H9 (cell line): ENCODE measurements at regions not wholly inside any gene's neighbourhood (a gene's known extent, or its start where the extent isn't known, plus 50 kb on each side); places are given as distances from the start of the nearest gene placed in this dataset.

ENCODE experiments used
- DNase-seq: peaks from one replicate; pipeline ENCODE4 v3.0.0-alpha.2; 2017
- H2AFZ ChIP-seq: one replicate; pipeline ENCODE4 v1.6.1; 2013; ENCODE audit warnings: mild to moderate bottlenecking, low read length, control low read depth, moderate library complexity
- H2AK5ac ChIP-seq: 2 replicates; pipeline ENCODE4 v1.6.1; 2013; ENCODE audit warnings: low read length, control low read depth, mixed read lengths; ENCODE audit not compliant: insufficient read length
- H2BK120ac ChIP-seq: one replicate; pipeline ENCODE4 v1.6.1; 2013; ENCODE audit warnings: low read depth, mild to moderate bottlenecking, low read length, control low read depth, inconsistent platforms; ENCODE audit not compliant: poor library complexity, severe bottlenecking
- H2BK12ac ChIP-seq: 2 replicates; pipeline ENCODE4 v1.6.1; 2013; ENCODE audit warnings: low read length, control low read depth, mixed read lengths, low read depth; ENCODE audit not compliant: insufficient read length
- H2BK15ac ChIP-seq: 2 replicates; pipeline ENCODE4 v1.6.1; 2013; ENCODE audit warnings: low read depth, low read length, control low read depth
- H2BK20ac ChIP-seq: one replicate; pipeline ENCODE4 v1.6.1; 2013; ENCODE audit warnings: low read depth, mild to moderate bottlenecking, low read length, control low read depth, inconsistent platforms; ENCODE audit not compliant: poor library complexity, severe bottlenecking
- H2BK5ac ChIP-seq: 2 replicates; pipeline ENCODE4 v1.6.1; 2013; ENCODE audit warnings: low read length, control low read depth, mixed read lengths; ENCODE audit not compliant: insufficient read length
- H3K14ac ChIP-seq: 2 replicates; pipeline ENCODE4 v1.6.1; 2013; ENCODE audit warnings: low read length, control low read depth; ENCODE audit not compliant: insufficient read depth
- H3K18ac ChIP-seq: 2 replicates; pipeline ENCODE4 v1.6.1; 2013; ENCODE audit warnings: low read depth, mild to moderate bottlenecking, mixed read lengths, low read length, control low read depth; ENCODE audit not compliant: insufficient read length
- H3K23ac ChIP-seq: 2 replicates; pipeline ENCODE4 v1.6.1; 2013; ENCODE audit warnings: low read length, control low read depth, mixed read lengths, low read depth; ENCODE audit not compliant: insufficient read length
- H3K23me2 ChIP-seq: 2 replicates; pipeline ENCODE4 v1.6.1; 2013; ENCODE audit warnings: low read depth, mild to moderate bottlenecking, mixed read lengths, low read length, control low read depth; ENCODE audit not compliant: insufficient read length, poor library complexity, severe bottlenecking
- H3K27ac ChIP-seq: 2 replicates; pipeline ENCODE4 v1.5.1; 2013; ENCODE audit warnings: low read length, control low read depth, mixed read lengths, low read depth; ENCODE audit not compliant: insufficient read length
- H3K27me3 ChIP-seq: 2 replicates; pipeline ENCODE4 v1.6.1; 2013; ENCODE audit warnings: low read length, control low read depth, inconsistent platforms; ENCODE audit not compliant: insufficient read depth
- H3K4ac ChIP-seq: 2 replicates; pipeline ENCODE4 v1.6.1; 2013; ENCODE audit warnings: low read depth, mild to moderate bottlenecking, control low read depth, inconsistent platforms, low read length, moderate library complexity
- H3K4me1 ChIP-seq: 2 replicates; pipeline ENCODE4 v1.6.1; 2013; ENCODE audit warnings: low read length, control low read depth, inconsistent platforms; ENCODE audit not compliant: insufficient read depth
- H3K4me2 ChIP-seq: 2 replicates; pipeline ENCODE4 v1.6.1; 2013; ENCODE audit warnings: low read length, control low read depth, mixed read lengths; ENCODE audit not compliant: insufficient read length, insufficient read depth
- H3K56ac ChIP-seq: 2 replicates; pipeline ENCODE4 v1.6.1; 2013; ENCODE audit warnings: low read depth, mild to moderate bottlenecking, mixed read lengths, low read length, control low read depth; ENCODE audit not compliant: insufficient read length
- H3K79me1 ChIP-seq: 2 replicates; pipeline ENCODE4 v1.6.1; 2013; ENCODE audit warnings: low read depth, mild to moderate bottlenecking, moderate library complexity, low read length, control low read depth, inconsistent platforms; ENCODE audit not compliant: insufficient read depth, poor library complexity, severe bottlenecking
- H3K79me2 ChIP-seq: 2 replicates; pipeline ENCODE4 v1.6.1; 2013; ENCODE audit warnings: low read length, control low read depth, inconsistent platforms; ENCODE audit not compliant: insufficient read depth
- H3K9ac ChIP-seq: 2 replicates; pipeline ENCODE4 v1.6.1; 2013; ENCODE audit warnings: low read length, control low read depth, mixed read lengths; ENCODE audit not compliant: insufficient read length; ENCODE audit errors: extremely low read depth
- H3K9me3 ChIP-seq: one replicate; pipeline ENCODE4 v1.6.1; 2013; ENCODE audit warnings: low read depth, low read length, inconsistent platforms; ENCODE audit not compliant: control insufficient read depth
- H3T11ph ChIP-seq: one replicate; pipeline ENCODE4 v1.6.1; 2013; ENCODE audit warnings: mild to moderate bottlenecking, low read length, control low read depth, inconsistent platforms
- H4K20me1 ChIP-seq: one replicate; pipeline ENCODE4 v1.6.1; 2013; ENCODE audit not compliant: control insufficient read depth, insufficient read length, insufficient read depth
- H4K5ac ChIP-seq: 2 replicates; pipeline ENCODE4 v1.6.1; 2013; ENCODE audit warnings: low read depth, mild to moderate bottlenecking, mixed read lengths, low read length, control low read depth; ENCODE audit not compliant: insufficient read length
- H4K8ac ChIP-seq: replicated peaks from 2 replicates; pipeline ENCODE4 v1.6.1; 2013; ENCODE audit warnings: low read length, control low read depth, mixed read lengths, low read depth; ENCODE audit not compliant: insufficient read length
- H4K91ac ChIP-seq: 2 replicates; pipeline ENCODE4 v1.6.1; 2013; ENCODE audit warnings: low read depth, mild to moderate bottlenecking, moderate library complexity, mixed read lengths, low read length, control low read depth; ENCODE audit not compliant: insufficient read length
- H3K27ac Mint-ChIP-seq, 3 experiments: 2 replicates in 2 of 3; 3 replicates in 1 of 3; pipeline ENCODE4 v1.8.0; 2020 to 2021; ENCODE audit warnings: mixed read lengths in 3 of 3, mild to moderate bottlenecking in 1 of 3, moderate library complexity in 1 of 3
- H3K27me3 Mint-ChIP-seq: 2 replicates; pipeline ENCODE4 v1.8.0; 2021; ENCODE audit warnings: low read depth, mild to moderate bottlenecking, moderate library complexity, mixed read lengths
- H3K36me3 Mint-ChIP-seq, 3 experiments: 2 replicates in 2 of 3; 3 replicates in 1 of 3; pipeline ENCODE4 v1.8.0; 2020 to 2021; ENCODE audit warnings: low read depth in 3 of 3, mixed read lengths in 3 of 3; ENCODE audit not compliant: insufficient read depth in 1 of 3
- H3K4me1 Mint-ChIP-seq, 2 experiments: 2 replicates each; pipeline ENCODE4 v1.8.0; 2020; ENCODE audit warnings: mixed read lengths in 2 of 2
- H3K4me3 Mint-ChIP-seq, 2 experiments: 2 replicates in 1 of 2; 3 replicates in 1 of 2; pipeline ENCODE4 v1.8.0; 2020 to 2021; ENCODE audit warnings: mild to moderate bottlenecking in 2 of 2, mixed read lengths in 2 of 2, moderate library complexity in 1 of 2
- H3K9me3 Mint-ChIP-seq, 2 experiments: 2 replicates in 1 of 2; 3 replicates in 1 of 2; pipeline ENCODE4 v1.8.0; 2020; ENCODE audit warnings: mild to moderate bottlenecking in 2 of 2, mixed read lengths in 2 of 2, moderate library complexity in 1 of 2
- CTCF ChIP-seq: fragments of 200-600 bp; sonication (generic); conservative IDR thresholded peaks from 3 replicates; pipeline ENCODE4 v1.8.0; 2021; ENCODE audit warnings: antibody characterized with exemption, mild to moderate bottlenecking
- WGBS: extraction: QIAGEN DNeasy Blood & Tissue Kit; methylation state at CpG from one replicate; pipeline ENCODE4 v1.1.7; 2013; ENCODE audit warnings: missing lambda C conversion rate, low lambda C conversion rate, mixed read lengths; ENCODE audit not compliant: insufficient read length; ENCODE audit errors: extremely low coverage; 5-methylcytosine and 5-hydroxymethylcytosine counted together

DNA sequence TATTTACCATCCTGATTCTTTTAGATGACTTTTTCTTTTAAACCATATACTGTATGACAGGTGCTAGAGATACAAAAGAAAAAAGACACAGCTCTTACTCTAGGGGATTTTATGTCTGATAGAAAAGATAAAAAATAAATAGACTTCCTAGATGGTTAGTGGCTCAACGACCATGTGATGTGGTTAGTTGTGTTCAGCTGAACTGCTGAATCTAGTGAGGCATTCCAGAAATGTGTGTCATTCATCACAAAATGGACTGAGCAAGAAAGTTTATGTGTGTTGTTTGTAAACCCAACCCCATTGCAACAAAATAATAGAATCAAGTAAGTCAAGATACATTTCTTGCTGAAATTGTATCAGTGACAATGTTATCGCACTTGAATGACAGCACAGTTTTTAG, 205.8 kb upstream of the LYPLAL1 start:
- H2AK5ac ChIP-seq, result no peak overlapping the region
- H3K27me3 ChIP-seq, result no peaks in the 10 kb centered on the region
- H3K18ac ChIP-seq, result no peak overlapping the region
- no peaks in the 10 kb centered on the region for H3K79me1 ChIP-seq
- H4K5ac ChIP-seq, result no peak overlapping the region
- H3K79me2 ChIP-seq, result no peaks in the 10 kb centered on the region
- no peak for DNase-seq
- no peak overlapping the region for H2BK120ac ChIP-seq
- WGBS, result no CpG with 5 or more reads among the region's 2 CpGs
- H3K9ac ChIP-seq, result no peak overlapping the region
- TF ChIP-seq CTCF, result no peak
- Mint-ChIP-seq H3K27ac (no peak overlapping the region), H3K36me3 (peaks cover 5 to 9% (median 7%) of the 10 kb centered on the region in 3 experiments; a peak in 6 of 7 replicates), H3K4me3 (no peak overlapping the region), H3K4me1 (no peaks in the 10 kb centered on the region), H3K27me3 (no peaks in the 10 kb centered on the region), H3K9me3 (peaks cover 9 to 13% of the 10 kb centered on the region in 2 experiments; a peak in 4 of 5 replicates)
- H2BK20ac ChIP-seq, result no peak overlapping the region
- no peaks in the 10 kb centered on the region for H4K20me1 ChIP-seq
- H2BK12ac ChIP-seq, result no peak overlapping the region
- no peak overlapping the region for H2BK5ac ChIP-seq
- H3T11ph ChIP-seq, result no peak overlapping the region
- no peak overlapping the region for H3K4ac ChIP-seq
- H3K23me2 ChIP-seq, result no peaks in the 10 kb centered on the region
- H2BK15ac ChIP-seq, result no peak overlapping the region
- no peaks in the 10 kb centered on the region for H3K9me3 ChIP-seq
- H3K27ac ChIP-seq, result no peak overlapping the region
- no peak overlapping the region for H3K56ac ChIP-seq
- H3K23ac ChIP-seq, result no peak overlapping the region
- no peak overlapping the region for H3K14ac ChIP-seq
- H3K4me1 ChIP-seq, result no peaks in the 10 kb centered on the region
- no peak overlapping the region for H4K91ac ChIP-seq
- H3K4me2 ChIP-seq, result no peak overlapping the region
- H4K8ac ChIP-seq, result no peak overlapping the region
- no peak overlapping the region for H2AFZ ChIP-seq
